Endodermal cell (in vitro differentiated cells): ENCODE measurements at regions not wholly inside any gene's neighbourhood (a gene's known extent, or its start where the extent isn't known, plus 50 kb on each side); places are given as distances from the start of the nearest gene placed in this dataset.

Experiments used
- DNase-seq: peaks from one replicate; pipeline ENCODE4 v3.0.0-alpha.2; 2017
- H3K27ac ChIP-seq: 2 replicates; pipeline ENCODE4 v1.5.1; 2013; ENCODE audit warnings: mild to moderate bottlenecking, low read depth, low read length, moderate library complexity
- H3K27me3 ChIP-seq: 2 replicates; pipeline ENCODE4 v1.6.1; 2013; ENCODE audit warnings: mild to moderate bottlenecking, low read length, moderate library complexity; ENCODE audit not compliant: insufficient read depth, control insufficient read depth, poor library complexity, severe bottlenecking
- H3K36me3 ChIP-seq: 2 replicates; pipeline ENCODE4 v1.7.0; 2013; ENCODE audit warnings: mild to moderate bottlenecking, low read length, moderate library complexity; ENCODE audit not compliant: control insufficient read depth, insufficient read depth
- H3K4me1 ChIP-seq: one replicate; pipeline ENCODE4 v1.7.0; 2013; ENCODE audit warnings: low read length; ENCODE audit not compliant: control insufficient read depth, insufficient read depth
- H3K4me3 ChIP-seq: 2 replicates; pipeline ENCODE4 v1.5.1; 2013; ENCODE audit warnings: mild to moderate bottlenecking, low read length, moderate library complexity
- H3K9ac ChIP-seq: 2 replicates; pipeline ENCODE4 v1.6.1; 2013; ENCODE audit warnings: mild to moderate bottlenecking, low read length, moderate library complexity; ENCODE audit not compliant: poor library complexity, severe bottlenecking; ENCODE audit errors: extremely low read depth
- H3K9me3 ChIP-seq: 2 replicates; pipeline ENCODE4 v1.6.1; 2013; ENCODE audit warnings: mild to moderate bottlenecking, low read length, moderate library complexity; ENCODE audit not compliant: control insufficient read depth
- H3K27ac Mint-ChIP-seq: 2 replicates; pipeline ENCODE4 v1.8.0; 2020; ENCODE audit warnings: mixed read lengths
- H3K27me3 Mint-ChIP-seq: 2 replicates; pipeline ENCODE4 v1.8.0; 2021; ENCODE audit warnings: mild to moderate bottlenecking, mixed read lengths; ENCODE audit not compliant: insufficient read depth
- H3K36me3 Mint-ChIP-seq: 2 replicates; pipeline ENCODE4 v1.8.0; 2020; ENCODE audit warnings: low read depth, mixed read lengths
- H3K4me1 Mint-ChIP-seq: 2 replicates; pipeline ENCODE4 v1.8.0; 2020; ENCODE audit warnings: mixed read lengths
- H3K4me3 Mint-ChIP-seq: 2 replicates; pipeline ENCODE4 v1.8.0; 2020; ENCODE audit warnings: mild to moderate bottlenecking, moderate library complexity, mixed read lengths
- H3K9me3 Mint-ChIP-seq: 2 replicates; pipeline ENCODE4 v1.8.0; 2020; ENCODE audit warnings: mild to moderate bottlenecking, mixed read lengths
- CTCF ChIP-seq: fragments of 200-600 bp; sonication (generic); conservative IDR thresholded peaks from 2 replicates; pipeline ENCODE4 v1.5.0; 2021; ENCODE audit warnings: antibody characterized with exemption, mild to moderate bottlenecking
- WGBS, 2 experiments: methylation state at CpG; one replicate each; pipeline versions ENCODE4 v1.1.5 to v1.1.7; 2013; ENCODE audit warnings: missing lambda C conversion rate in 2 of 2, mixed read lengths in 1 of 2; ENCODE audit not compliant: insufficient coverage in 1 of 2, insufficient read length in 1 of 2; 5-methylcytosine and 5-hydroxymethylcytosine counted together

- Histone ChIP-seq H3K4me1 (no peaks in the 10 kb centered on the region), H3K9ac (no peak overlapping the region), H3K4me3 (no peak overlapping the region), H3K9me3 (peaks cover 12% of the 10 kb centered on the region), H3K27ac (no peak overlapping the region), H3K27me3 (no peaks in the 10 kb centered on the region), H3K36me3 (no peaks in the 10 kb centered on the region)
- no peak overlapping the region for H3K4me3 Mint-ChIP-seq
- H3K27ac Mint-ChIP-seq = no peak overlapping the region
- peaks cover 36% of the 10 kb centered on the region for H3K9me3 Mint-ChIP-seq
- H3K27me3 Mint-ChIP-seq = peaks cover 7% of the 10 kb centered on the region
- TF ChIP-seq CTCF = no peak
- DNase-seq = no peak
- H3K4me1 Mint-ChIP-seq = no peaks in the 10 kb centered on the region
- peaks cover 2% of the 10 kb centered on the region for H3K36me3 Mint-ChIP-seq
These were observed 87.8 kb upstream of the SLC1A1 start for GRCh38 chr9:4402501-4402900.

GRCh38 chr9:4400731-4401130 lies 89.5 kb upstream of the SLC1A1 start:
- no peak for TF ChIP-seq CTCF
- Histone ChIP-seq H3K4me3 (no peak overlapping the region), H3K9me3 (peaks cover 8% of the 10 kb centered on the region), H3K27me3 (no peaks in the 10 kb centered on the region), H3K4me1 (no peaks in the 10 kb centered on the region), H3K27ac (no peak overlapping the region), H3K36me3 (no peaks in the 10 kb centered on the region), H3K9ac (no peak overlapping the region)
- no peak overlapping the region for H3K4me3 Mint-ChIP-seq
- no peak overlapping the region for H3K27ac Mint-ChIP-seq
- H3K36me3 Mint-ChIP-seq = peaks cover 2% of the 10 kb centered on the region
- no peaks in the 10 kb centered on the region for H3K4me1 Mint-ChIP-seq
- H3K9me3 Mint-ChIP-seq = peaks cover 20% of the 10 kb centered on the region
- no peak for DNase-seq
- H3K27me3 Mint-ChIP-seq = peaks cover 6% of the 10 kb centered on the region
- 92 to 100% methylated on average over 3 of the region's 3 CpGs for WGBS, 2 experiments

GRCh38 chr9:4397917-4398316 lies 92.4 kb upstream of the SLC1A1 start:
- no peak for DNase-seq
- TF ChIP-seq CTCF = no peak
- no peak overlapping the region for H3K4me3 ChIP-seq
- peaks cover 10% of the 10 kb centered on the region for H3K9me3 Mint-ChIP-seq
- 50 to 77% methylated on average over 1 to 2 of the region's 2 CpGs for WGBS, 2 experiments
- no peaks in the 10 kb centered on the region for H3K27me3 ChIP-seq
- no peak overlapping the region for H3K27ac ChIP-seq
- H3K27me3 Mint-ChIP-seq = peaks cover 3% of the 10 kb centered on the region
- no peaks in the 10 kb centered on the region for H3K36me3 Mint-ChIP-seq
- H3K4me1 ChIP-seq = no peaks in the 10 kb centered on the region
- H3K9me3 ChIP-seq = peaks cover 8% of the 10 kb centered on the region
- H3K4me3 Mint-ChIP-seq = no peak overlapping the region
- H3K27ac Mint-ChIP-seq = no peak overlapping the region
- H3K4me1 Mint-ChIP-seq = no peaks in the 10 kb centered on the region
- no peaks in the 10 kb centered on the region for H3K36me3 ChIP-seq
- H3K9ac ChIP-seq = no peak overlapping the region
